ENCODE measurements at regions not wholly inside any gene's neighbourhood (a gene's known extent, or its start where the extent isn't known, plus 50 kb on each side); places are given as distances from the start of the nearest gene placed in this dataset.
"Not testable (repeated sequence)": the region's sequence is repeated elsewhere in the genome, so short reads cannot be mapped to it uniquely, and the experiment has no call there.

- TF ChIP-seq CTCF (IDR thresholded peaks at IDR 0.05 in 2 of 3, conservative IDR thresholded peaks at IDR 0.05 in 1 of 3; ENCODE audit: borderline replicate concordance in 1 of 3, insufficient read depth in 1 of 3, low read depth in 2 of 3, low read length in 2 of 3); SIN3A (IDR thresholded peaks at IDR 0.05; ENCODE audit: low read depth); EZH2 (IDR thresholded peaks at IDR 0.05); POLR2AphosphoS5 (IDR thresholded peaks at IDR 0.05; ENCODE audit: low read depth, low read length): not testable (repeated sequence)
Observed at GRCh38 chr2:236358482-236358881, 94.3 kb upstream of the ASB18 start.
